LNCaP clone FGC (cell line): ENCODE measurements at regions not wholly inside any gene's neighbourhood (a gene's known extent, or its start where the extent isn't known, plus 50 kb on each side); places are given as distances from the start of the nearest gene placed in this dataset.

ENCODE experiments used
- DNase-seq: peaks from one replicate; pipeline ENCODE4 v3.0.0-alpha.2; 2011; ENCODE audit warnings: low read depth
- H3K4me3 ChIP-seq: 2 replicates; pipeline ENCODE4 v1.5.1; 2011; ENCODE audit warnings: mild to moderate bottlenecking, low read depth, low read length, control low read depth
- CTCF ChIP-seq: IDR thresholded peaks from 2 replicates; pipeline ENCODE4 v1.5.1; 2012; ENCODE audit warnings: mild to moderate bottlenecking; ENCODE audit not compliant: control insufficient read depth, insufficient read depth; ENCODE audit errors: extremely low read depth

GRCh38 chr10:31580646-31581045 is 261.6 kb downstream of the ZEB1 start:
- no peak for TF ChIP-seq CTCF
- no peak for DNase-seq

More at GRCh38 chr10:31580646-31581045, 261.6 kb downstream of the ZEB1 start:
- H3K4me3 ChIP-seq: no peak overlapping the region
